GM23338 (cell line): ENCODE measurements at regions not wholly inside any gene's neighbourhood (a gene's known extent, or its start where the extent isn't known, plus 50 kb on each side); places are given as distances from the start of the nearest gene placed in this dataset.

Source experiments
- ATAC-seq: fragments of 200-7000 bp; cut with Tn5 transposase; 3 replicates; pipeline ENCODE4 v1.9.1; 2020
- DNase-seq: peaks from one replicate; pipeline ENCODE4 v3.0.0-alpha.2; 2015; ENCODE audit warnings: low spot score
- H2AFZ ChIP-seq: fragments of 200-600 bp; sonication (generic); 2 replicates; pipeline ENCODE4 v1.8.0; 2016; ENCODE audit warnings: antibody characterized with exemption, mild to moderate bottlenecking, moderate library complexity
- H3F3A ChIP-seq: fragments of 200-600 bp; sonication (generic); replicated peaks from 2 replicates; pipeline ENCODE4 v1.8.0; 2017; ENCODE audit warnings: antibody characterized with exemption, mixed run types, low read depth
- H3K27ac ChIP-seq: fragments of 200-600 bp; sonication (generic); 2 replicates; pipeline ENCODE4 v1.6.1; 2016; ENCODE audit warnings: low read depth
- H3K27me3 ChIP-seq: fragments of 200-600 bp; sonication (generic); 2 replicates; pipeline ENCODE4 v1.8.0; 2016; ENCODE audit warnings: mild to moderate bottlenecking, mixed run types, moderate library complexity; ENCODE audit not compliant: insufficient read depth
- H3K36me3 ChIP-seq: fragments of 200-600 bp; sonication (generic); 2 replicates; pipeline ENCODE4 v1.8.0; 2016; ENCODE audit warnings: mild to moderate bottlenecking; ENCODE audit not compliant: insufficient read depth
- H3K4me1 ChIP-seq: fragments of 200-600 bp; sonication (generic); 2 replicates; pipeline ENCODE4 v1.8.0; 2016; ENCODE audit warnings: mild to moderate bottlenecking, moderate library complexity; ENCODE audit not compliant: insufficient read depth
- H3K4me2 ChIP-seq: fragments of 200-600 bp; sonication (generic); 2 replicates; pipeline ENCODE4 v1.7.1; 2017; ENCODE audit warnings: mixed run types
- H3K4me3 ChIP-seq: fragments of 200-600 bp; sonication (generic); 2 replicates; pipeline ENCODE4 v1.6.1; 2016; ENCODE audit warnings: mixed run types
- H3K79me2 ChIP-seq: fragments of 200-600 bp; sonication (generic); replicated peaks from 2 replicates; pipeline ENCODE4 v1.8.0; 2017; ENCODE audit warnings: mild to moderate bottlenecking; ENCODE audit not compliant: insufficient read depth
- H3K9me2 ChIP-seq: fragments of 200-600 bp; sonication (generic); 2 replicates; pipeline ENCODE4 v1.8.0; 2017; ENCODE audit not compliant: insufficient read depth
- H4K20me1 ChIP-seq: fragments of 200-600 bp; sonication (generic); replicated peaks from 2 replicates; pipeline ENCODE4 v1.8.0; 2017; ENCODE audit warnings: mild to moderate bottlenecking; ENCODE audit not compliant: insufficient read depth
- H3K27ac Mint-ChIP-seq: 2 replicates; pipeline ENCODE4 v1.8.0; 2020; ENCODE audit warnings: inconsistent platforms, mild to moderate bottlenecking, moderate library complexity, mixed read lengths
- H3K27me3 Mint-ChIP-seq: 3 replicates; pipeline ENCODE4 v1.8.0; 2022; ENCODE audit warnings: low read depth, mild to moderate bottlenecking, moderate library complexity, mixed read lengths, inconsistent platforms; ENCODE audit not compliant: insufficient read depth, poor library complexity
- H3K36me3 Mint-ChIP-seq: 3 replicates; pipeline ENCODE4 v1.8.0; 2021; ENCODE audit warnings: low read depth, mild to moderate bottlenecking, inconsistent platforms, moderate library complexity, mixed read lengths
- H3K4me1 Mint-ChIP-seq: 3 replicates; pipeline ENCODE4 v1.8.0; 2020; ENCODE audit warnings: mild to moderate bottlenecking, inconsistent platforms, mixed read lengths
- H3K4me3 Mint-ChIP-seq: 3 replicates; pipeline ENCODE4 v1.8.0; 2021; ENCODE audit warnings: moderate library complexity, mild to moderate bottlenecking, inconsistent platforms, mixed read lengths
- H3K9me3 Mint-ChIP-seq: 3 replicates; pipeline ENCODE4 v1.8.0; 2020; ENCODE audit warnings: moderate library complexity, mild to moderate bottlenecking, inconsistent platforms, mixed read lengths
- CREB1 ChIP-seq: fragments of 250-450 bp; sonication (Bioruptor Pico); IDR thresholded peaks from 2 replicates; pipeline ENCODE4 v1.5.0; 2020; ENCODE audit warnings: low read depth, mild to moderate bottlenecking, moderate library complexity
- EZH2phosphoT487 ChIP-seq: fragments of 200-600 bp; sonication (generic); IDR thresholded peaks from one replicate; pipeline ENCODE4 v1.8.1; 2018; ENCODE audit warnings: antibody characterized with exemption; ENCODE audit not compliant: unreplicated experiment
- JUNB ChIP-seq: IDR thresholded peaks from one replicate; pipeline ENCODE4 v1.6.1; 2016; ENCODE audit warnings: antibody characterized with exemption; ENCODE audit not compliant: unreplicated experiment
- NANOG ChIP-seq: IDR thresholded peaks from 2 replicates; pipeline ENCODE4 v1.6.1; 2016; ENCODE audit warnings: antibody characterized with exemption, borderline replicate concordance
- POLR2AphosphoS5 ChIP-seq: IDR thresholded peaks from 2 replicates; pipeline ENCODE4 v1.6.1; 2016; ENCODE audit warnings: antibody characterized with exemption, low read depth
- REST ChIP-seq: IDR thresholded peaks from one replicate; pipeline ENCODE4 v1.6.1; 2018; ENCODE audit warnings: antibody characterized with exemption; ENCODE audit not compliant: unreplicated experiment
- ZNF114 ChIP-seq: fragments of 250-450 bp; sonication (Bioruptor Pico); IDR thresholded peaks from 2 replicates; pipeline ENCODE4 v1.5.0; 2020; ENCODE audit warnings: mild to moderate bottlenecking, moderate library complexity
- ZNF331 ChIP-seq: fragments of 250-450 bp; sonication (Bioruptor Pico); IDR thresholded peaks from 2 replicates; pipeline ENCODE4 v1.5.0; 2020; ENCODE audit warnings: low read depth, mild to moderate bottlenecking, moderate library complexity
- ZNF462 ChIP-seq: fragments of 250-450 bp; sonication (Bioruptor Pico); IDR thresholded peaks from 2 replicates; pipeline ENCODE4 v1.5.0; 2020; ENCODE audit warnings: mild to moderate bottlenecking, moderate library complexity
- TF ChIP-seq, protein P1 (sequence below): IDR thresholded peaks from 2 replicates; pipeline ENCODE4 v1.6.1; 2016; ENCODE audit warnings: antibody characterized with exemption
- TF ChIP-seq, protein P2 (sequence below), 2 experiments: fragments of 200-600 bp in 1 of 2; sonication (generic) in 1 of 2; conservative IDR thresholded peaks; 2 replicates each; pipeline versions ENCODE4 v1.5.1 to v1.6.1; 2016 to 2017; ENCODE audit warnings: antibody characterized with exemption in 2 of 2, low read depth in 2 of 2, mild to moderate bottlenecking in 2 of 2, moderate library complexity in 1 of 2

DNA sequence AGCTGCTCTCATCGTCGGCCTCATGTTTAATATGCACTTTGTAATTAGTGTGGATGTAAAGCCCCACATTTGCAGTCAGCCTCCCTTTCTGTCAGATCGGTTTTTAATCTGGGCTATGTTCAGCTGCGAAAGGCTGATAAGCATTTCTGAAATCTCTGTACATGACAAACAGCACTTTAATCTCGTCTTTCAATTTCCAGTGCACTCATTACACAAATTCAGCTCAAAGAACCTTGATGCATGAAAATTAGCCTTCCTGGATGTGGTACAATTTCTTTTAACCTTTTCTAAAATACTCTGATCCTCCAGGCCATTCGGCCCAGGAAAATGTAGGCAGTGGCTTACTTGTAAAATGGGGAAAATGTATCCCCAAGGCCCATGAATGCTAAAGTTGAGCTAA lies 265.1 kb downstream of the RND3 start:
- Histone ChIP-seq H3K9me2 (peaks cover 14% of the 10 kb centered on the region), H3K36me3 (no peaks in the 10 kb centered on the region), H2AFZ (peak overlapping the region; percentile 38; the same call in 1 of the 2 replicates), H4K20me1 (no peaks in the 10 kb centered on the region), H3K27me3 (no peaks in the 10 kb centered on the region), H3K4me3 (no peak overlapping the region), H3F3A (no peaks in the 10 kb centered on the region), H3K4me2 (no peak overlapping the region), H3K79me2 (no peaks in the 10 kb centered on the region), H3K27ac (no peak overlapping the region), H3K4me1 (no peaks in the 10 kb centered on the region)
- no peak overlapping the region for H3K27ac Mint-ChIP-seq
- H3K4me3 Mint-ChIP-seq = no peak overlapping the region
- DNase-seq (no peak), ATAC-seq (no peak)
- no peaks in the 10 kb centered on the region for H3K9me3 Mint-ChIP-seq
- H3K36me3 Mint-ChIP-seq = 0 out of 3 replicates have a peak, but pooled peaks cover 3% of the 10 kb centered on the region
- H3K4me1 Mint-ChIP-seq = peaks cover 5% of the 10 kb centered on the region; the same call in 2 of the 3 replicates
- H3K27me3 Mint-ChIP-seq = peaks cover 5% of the 10 kb centered on the region
- no peak for TF ChIP-seq NANOG
- TF ChIP-seq CREB1 (CRISPR knock-in tag) = no peak
- TF ChIP-seq, protein P1, sequence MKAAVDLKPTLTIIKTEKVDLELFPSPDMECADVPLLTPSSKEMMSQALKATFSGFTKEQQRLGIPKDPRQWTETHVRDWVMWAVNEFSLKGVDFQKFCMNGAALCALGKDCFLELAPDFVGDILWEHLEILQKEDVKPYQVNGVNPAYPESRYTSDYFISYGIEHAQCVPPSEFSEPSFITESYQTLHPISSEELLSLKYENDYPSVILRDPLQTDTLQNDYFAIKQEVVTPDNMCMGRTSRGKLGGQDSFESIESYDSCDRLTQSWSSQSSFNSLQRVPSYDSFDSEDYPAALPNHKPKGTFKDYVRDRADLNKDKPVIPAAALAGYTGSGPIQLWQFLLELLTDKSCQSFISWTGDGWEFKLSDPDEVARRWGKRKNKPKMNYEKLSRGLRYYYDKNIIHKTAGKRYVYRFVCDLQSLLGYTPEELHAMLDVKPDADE = no peak
- no peak for TF ChIP-seq JUNB
- TF ChIP-seq EZH2phosphoT487 = no peak
- TF ChIP-seq POLR2AphosphoS5 = no peak
- TF ChIP-seq REST = no peak
- no peak for TF ChIP-seq ZNF114 (CRISPR knock-in tag)
- TF ChIP-seq ZNF331 (CRISPR knock-in tag) = no peak
- TF ChIP-seq ZNF462 (CRISPR knock-in tag) = no peak
- TF ChIP-seq, protein P2, sequence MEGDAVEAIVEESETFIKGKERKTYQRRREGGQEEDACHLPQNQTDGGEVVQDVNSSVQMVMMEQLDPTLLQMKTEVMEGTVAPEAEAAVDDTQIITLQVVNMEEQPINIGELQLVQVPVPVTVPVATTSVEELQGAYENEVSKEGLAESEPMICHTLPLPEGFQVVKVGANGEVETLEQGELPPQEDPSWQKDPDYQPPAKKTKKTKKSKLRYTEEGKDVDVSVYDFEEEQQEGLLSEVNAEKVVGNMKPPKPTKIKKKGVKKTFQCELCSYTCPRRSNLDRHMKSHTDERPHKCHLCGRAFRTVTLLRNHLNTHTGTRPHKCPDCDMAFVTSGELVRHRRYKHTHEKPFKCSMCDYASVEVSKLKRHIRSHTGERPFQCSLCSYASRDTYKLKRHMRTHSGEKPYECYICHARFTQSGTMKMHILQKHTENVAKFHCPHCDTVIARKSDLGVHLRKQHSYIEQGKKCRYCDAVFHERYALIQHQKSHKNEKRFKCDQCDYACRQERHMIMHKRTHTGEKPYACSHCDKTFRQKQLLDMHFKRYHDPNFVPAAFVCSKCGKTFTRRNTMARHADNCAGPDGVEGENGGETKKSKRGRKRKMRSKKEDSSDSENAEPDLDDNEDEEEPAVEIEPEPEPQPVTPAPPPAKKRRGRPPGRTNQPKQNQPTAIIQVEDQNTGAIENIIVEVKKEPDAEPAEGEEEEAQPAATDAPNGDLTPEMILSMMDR (conservative IDR thresholded peaks at IDR 0.05; ENCODE audit: low read depth in 2 of 2) = no peak
